H1 (cell line): ENCODE measurements at regions not wholly inside any gene's neighbourhood (a gene's known extent, or its start where the extent isn't known, plus 50 kb on each side); places are given as distances from the start of the nearest gene placed in this dataset.

Experiments
- RAD21 ChIP-seq, 2 experiments: IDR thresholded peaks in 1 of 2; conservative IDR thresholded peaks in 1 of 2; 2 replicates each; pipeline ENCODE4 v1.6.1; 2011; ENCODE audit warnings: low read depth in 2 of 2, low read length in 2 of 2, improper control_type of control experiment in 1 of 2, inconsistent platforms in 1 of 2, mild to moderate bottlenecking in 1 of 2, moderate library complexity in 1 of 2
- SAP30 ChIP-seq: fragments of 300-600 bp; sonication (generic); IDR thresholded peaks from 2 replicates; pipeline ENCODE4 v1.7.1; 2012; ENCODE audit warnings: low read length, moderate library complexity, mild to moderate bottlenecking, inconsistent platforms; ENCODE audit not compliant: insufficient read depth, insufficient replicate concordance

- TF ChIP-seq SAP30: no peak
- no peak for TF ChIP-seq RAD21 (IDR thresholded peaks at IDR 0.05 in 1 of 2, conservative IDR thresholded peaks at IDR 0.05 in 1 of 2; ENCODE audit: low read depth in 2 of 2, low read length in 2 of 2)
These were observed 132.9 kb upstream of the SLC6A11 start (continued) for GRCh38 chr3:10683106-10683505.
